Mesodermal cell (in vitro differentiated cells): ENCODE measurements at regions not wholly inside any gene's neighbourhood (a gene's known extent, or its start where the extent isn't known, plus 50 kb on each side); places are given as distances from the start of the nearest gene placed in this dataset.

Experiments used
- H3K27ac ChIP-seq: 2 replicates; pipeline ENCODE4 v1.7.0; 2013; ENCODE audit warnings: mild to moderate bottlenecking, low read depth, low read length, moderate library complexity; ENCODE audit not compliant: severe bottlenecking
- H3K36me3 ChIP-seq: 2 replicates; pipeline ENCODE4 v1.7.1; 2013; ENCODE audit warnings: mild to moderate bottlenecking, low read length, moderate library complexity; ENCODE audit not compliant: control insufficient read depth, insufficient read depth
- H3K4me1 ChIP-seq: one replicate; pipeline ENCODE4 v1.7.1; 2013; ENCODE audit warnings: mild to moderate bottlenecking, low read length; ENCODE audit not compliant: insufficient read depth, control insufficient read depth, poor library complexity, severe bottlenecking
- H3K4me3 ChIP-seq: 2 replicates; pipeline ENCODE4 v1.7.0; 2013; ENCODE audit warnings: low read length, control low read depth, mild to moderate bottlenecking; ENCODE audit not compliant: insufficient read depth, poor library complexity, severe bottlenecking; ENCODE audit errors: extremely low read depth
- H3K9me3 ChIP-seq: 2 replicates; pipeline ENCODE4 v1.7.1; 2013; ENCODE audit warnings: mild to moderate bottlenecking, low read length, moderate library complexity; ENCODE audit not compliant: control insufficient read depth
- WGBS, 2 experiments: methylation state at CpG; one replicate each; pipeline ENCODE4 v1.1.5; 2013; ENCODE audit warnings: missing lambda C conversion rate in 2 of 2; ENCODE audit not compliant: insufficient coverage in 2 of 2; 5-methylcytosine and 5-hydroxymethylcytosine counted together

- WGBS, 2 experiments = no CpG with 5 or more reads among the region's 3 CpGs
- Histone ChIP-seq H3K9me3 (no peaks in the 10 kb centered on the region), H3K27ac (no peak overlapping the region), H3K4me1 (no peaks in the 10 kb centered on the region), H3K36me3 (no peaks in the 10 kb centered on the region), H3K4me3 (no peak overlapping the region)
Observed at GRCh38 chrX:122501652-122502051, 682.4 kb upstream of the GRIA3 start.

DNA sequence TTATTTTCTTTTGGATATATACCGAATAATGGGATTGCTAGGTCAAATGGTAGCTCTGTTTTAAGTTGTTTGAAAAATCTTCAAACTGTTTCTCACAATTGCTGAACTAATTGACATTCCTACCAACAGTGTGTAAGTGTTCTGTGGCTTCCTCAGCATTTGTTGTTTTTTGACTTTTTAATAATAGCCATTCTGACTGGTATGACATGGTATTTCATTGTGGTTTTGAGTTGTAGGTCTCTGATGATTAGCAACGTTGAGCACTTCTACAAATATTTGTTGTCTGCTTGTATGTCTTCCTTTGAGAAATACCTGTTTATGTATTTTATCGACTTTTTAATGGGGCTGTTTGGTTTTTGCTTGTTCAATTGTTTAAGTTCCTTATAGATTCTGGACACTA, 680.1 kb upstream of the GRIA3 start:
- Histone ChIP-seq H3K4me1 (no peaks in the 10 kb centered on the region), H3K27ac (no peak overlapping the region), H3K4me3 (no peak overlapping the region), H3K9me3 (no peaks in the 10 kb centered on the region), H3K36me3 (no peaks in the 10 kb centered on the region)
- 60 to 75% methylated on average over 1 of the region's 3 CpGs for WGBS, 2 experiments

DNA sequence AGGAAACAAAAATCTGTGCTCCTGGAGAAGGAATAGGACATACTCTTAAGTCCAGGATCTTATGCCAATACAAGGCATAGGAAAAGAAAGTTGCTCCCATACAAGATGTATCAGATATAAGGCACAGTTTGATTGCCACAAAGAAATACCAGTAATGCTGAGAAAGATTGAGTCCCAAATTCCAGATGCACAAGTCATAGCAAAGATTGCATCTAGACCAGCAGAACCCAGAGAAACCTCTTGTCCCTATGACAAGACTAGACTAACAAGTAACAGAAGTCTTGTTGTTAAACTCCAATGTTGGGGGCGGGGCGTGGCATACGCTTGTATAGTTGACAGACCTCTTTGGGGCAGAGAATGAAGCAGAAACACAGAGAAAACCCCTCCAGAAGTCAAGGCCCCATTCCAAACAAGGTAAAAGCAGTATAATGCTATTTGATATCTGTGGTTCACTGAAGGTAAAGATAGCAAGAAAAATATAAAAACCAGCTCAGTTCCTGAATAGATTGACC, 671.5 kb upstream of the GRIA3 start:
- Histone ChIP-seq H3K4me3 (no peak overlapping the region), H3K36me3 (no peaks in the 10 kb centered on the region), H3K4me1 (no peaks in the 10 kb centered on the region), H3K27ac (no peak overlapping the region), H3K9me3 (no peaks in the 10 kb centered on the region)
- WGBS, 2 experiments = no CpG with 5 or more reads among the region's 3 CpGs

GRCh38 chrX:122517786-122518185, 666.3 kb upstream of the GRIA3 start:
- no peaks in the 10 kb centered on the region for H3K9me3 ChIP-seq
- H3K4me1 ChIP-seq = no peaks in the 10 kb centered on the region
- H3K27ac ChIP-seq = no peak overlapping the region
- no peaks in the 10 kb centered on the region for H3K36me3 ChIP-seq
- no peak overlapping the region for H3K4me3 ChIP-seq

GRCh38 chrX:122545778-122546177, 638.3 kb upstream of the GRIA3 start:
- Histone ChIP-seq H3K27ac (no peak overlapping the region), H3K4me3 (no peak overlapping the region), H3K4me1 (no peaks in the 10 kb centered on the region), H3K36me3 (no peaks in the 10 kb centered on the region), H3K9me3 (no peaks in the 10 kb centered on the region)

- Histone ChIP-seq H3K9me3 (no peaks in the 10 kb centered on the region), H3K27ac (no peak overlapping the region), H3K4me3 (no peak overlapping the region), H3K4me1 (no peaks in the 10 kb centered on the region), H3K36me3 (no peaks in the 10 kb centered on the region)
- WGBS, 2 experiments = no CpG with 5 or more reads among the region's 1 CpG
Observed at GRCh38 chrX:122546269-122546668, 637.8 kb upstream of the GRIA3 start.

DNA sequence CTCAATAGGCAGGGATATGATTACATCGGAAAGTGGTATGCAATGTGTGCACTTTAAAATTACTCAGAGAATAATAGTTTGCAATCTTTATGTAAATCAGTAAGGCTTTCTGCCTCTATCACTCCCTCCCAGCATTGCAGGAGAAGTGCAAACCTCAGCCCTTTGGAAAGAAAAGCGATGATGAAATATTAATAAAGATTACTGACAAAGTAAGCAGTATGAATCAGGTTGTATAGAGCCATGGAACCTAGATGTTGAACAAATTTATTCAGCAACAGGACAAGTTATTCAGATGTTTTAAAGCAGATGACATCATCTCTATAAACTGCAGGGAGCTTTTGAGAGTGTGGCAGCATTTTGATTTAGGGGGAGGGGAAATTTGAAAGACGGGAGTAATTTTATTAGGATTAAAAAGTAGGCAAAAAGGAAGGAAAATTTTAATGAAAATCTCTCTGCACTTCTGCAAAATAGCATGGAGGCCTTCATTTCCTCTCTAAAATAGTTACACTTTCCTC, 631.7 kb upstream of the GRIA3 start:
- Histone ChIP-seq H3K4me3 (no peak overlapping the region), H3K27ac (no peak overlapping the region), H3K36me3 (no peaks in the 10 kb centered on the region), H3K4me1 (no peaks in the 10 kb centered on the region), H3K9me3 (no peaks in the 10 kb centered on the region)
- no CpG with 5 or more reads among the region's 3 CpGs for WGBS, 2 experiments

DNA sequence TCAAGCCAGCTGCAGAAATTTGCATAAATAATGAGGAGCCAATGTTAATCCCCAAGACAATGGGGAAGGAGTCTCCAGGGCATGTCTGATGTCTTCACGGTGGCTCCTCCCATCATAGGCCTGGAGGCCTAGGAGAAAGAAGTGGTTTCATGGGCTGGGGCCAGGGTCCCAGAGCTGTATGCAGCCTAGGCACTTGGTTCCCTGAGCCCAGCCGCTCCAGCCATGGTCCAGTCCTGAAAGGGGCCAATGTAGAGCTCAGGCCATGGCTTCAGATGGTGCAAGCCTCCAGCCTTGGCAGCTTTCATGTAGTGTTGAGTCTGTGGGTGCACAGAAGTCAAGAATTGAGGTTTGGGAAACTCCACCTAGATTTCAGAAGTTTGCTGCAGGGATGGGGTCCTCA, 628.2 kb upstream of the GRIA3 start:
- Histone ChIP-seq H3K9me3 (no peaks in the 10 kb centered on the region), H3K4me3 (no peak overlapping the region), H3K27ac (no peak overlapping the region), H3K36me3 (no peaks in the 10 kb centered on the region), H3K4me1 (no peaks in the 10 kb centered on the region)
- WGBS, 2 experiments = 100% methylated on average over 1 of the region's 2 CpGs; no CpG with 5 or more reads in 1 of the 2 experiments

DNA sequence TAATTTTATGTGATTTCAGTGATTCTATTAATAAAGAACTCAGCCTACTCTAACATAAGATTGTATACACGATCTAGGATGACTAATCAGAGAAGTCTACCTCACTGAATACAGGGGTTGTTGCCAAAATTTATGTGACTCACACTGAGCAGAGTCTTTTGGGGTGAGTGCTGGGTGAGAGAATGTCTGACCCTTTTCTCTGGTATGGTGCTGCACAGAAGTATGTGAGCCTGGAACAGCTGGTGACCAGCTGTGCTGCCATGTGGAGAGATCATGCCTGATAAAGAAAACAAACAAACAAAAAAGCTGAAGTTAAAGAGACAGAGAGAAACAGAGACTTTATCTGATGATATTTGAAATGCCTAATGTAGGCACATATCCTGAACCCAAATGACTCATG, 618.1 kb upstream of the GRIA3 start:
- Histone ChIP-seq H3K4me3 (no peak overlapping the region), H3K4me1 (no peaks in the 10 kb centered on the region), H3K36me3 (no peaks in the 10 kb centered on the region), H3K27ac (peak overlapping the region; percentile 5), H3K9me3 (no peaks in the 10 kb centered on the region)
- no CpG with 5 or more reads among the region's 1 CpG for WGBS, 2 experiments

GRCh38 chrX:122566401-122566800, 617.7 kb upstream of the GRIA3 start:
- Histone ChIP-seq H3K9me3 (no peaks in the 10 kb centered on the region), H3K4me1 (no peaks in the 10 kb centered on the region), H3K4me3 (no peak overlapping the region), H3K27ac (no peak overlapping the region), H3K36me3 (no peaks in the 10 kb centered on the region)

DNA sequence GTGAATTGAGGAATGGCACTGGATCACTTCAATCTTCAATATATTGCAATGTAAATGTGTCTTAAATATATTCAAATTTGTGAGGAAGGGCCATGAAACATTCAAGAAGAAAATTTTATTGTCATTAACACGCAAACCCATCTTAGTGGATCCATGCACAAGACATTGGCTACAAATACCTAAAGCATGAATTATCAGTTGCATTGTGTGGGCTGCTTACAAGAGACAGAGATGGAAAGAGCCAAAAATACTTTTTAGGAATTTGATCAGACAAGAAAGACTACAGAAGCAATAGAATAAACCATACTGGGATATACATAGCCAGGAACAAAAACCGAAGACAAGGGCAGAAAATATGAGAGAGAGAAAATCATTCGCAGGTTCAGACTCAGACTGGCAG, 616.2 kb upstream of the GRIA3 start:
- H3K9me3 ChIP-seq = no peaks in the 10 kb centered on the region
- no peak overlapping the region for H3K27ac ChIP-seq
- H3K36me3 ChIP-seq = no peaks in the 10 kb centered on the region
- WGBS, 2 experiments = no CpG with 5 or more reads among the region's 3 CpGs
- H3K4me1 ChIP-seq = no peaks in the 10 kb centered on the region
- H3K4me3 ChIP-seq = no peak overlapping the region

- H3K4me1 ChIP-seq = no peaks in the 10 kb centered on the region
Observed at GRCh38 chrX:122572461-122572860, 611.6 kb upstream of the GRIA3 start.

More at GRCh38 chrX:122572461-122572860, 611.6 kb upstream of the GRIA3 start:
- H3K27ac ChIP-seq = no peak overlapping the region
- no peak overlapping the region for H3K4me3 ChIP-seq
- WGBS, 2 experiments = no CpG with 5 or more reads among the region's 4 CpGs
- no peaks in the 10 kb centered on the region for H3K9me3 ChIP-seq
- H3K36me3 ChIP-seq = no peaks in the 10 kb centered on the region
